Body of pancreas (tissue), 4 donors: ENCODE measurements at regions not wholly inside any gene's neighbourhood (a gene's known extent, or its start where the extent isn't known, plus 50 kb on each side); places are given as distances from the start of the nearest gene placed in this dataset.

ENCODE experiments used
- ATAC-seq: fragments of 150-250 bp; one replicate; pipeline ENCODE4 v1.9.1; 2016
- DNase-seq, 4 donors: peaks; one replicate each; pipeline ENCODE4 v3.0.0-alpha.2; 2019
- H3K27ac ChIP-seq, 4 donors: fragments of 200-600 bp; sonication (generic); 1 replicate in 3 of 4; 2 replicates in 1 of 4; pipeline versions ENCODE4 v1.5.1 to v1.6.1; 2016 to 2019; ENCODE audit warnings: mild to moderate bottlenecking in 1 of 4, mixed read lengths in 1 of 4, moderate library complexity in 1 of 4
- H3K27me3 ChIP-seq, 2 donors: fragments of 200-600 bp; sonication (generic); one replicate each; pipeline ENCODE4 v1.6.0; 2016; ENCODE audit warnings: mild to moderate bottlenecking in 1 of 2
- H3K36me3 ChIP-seq, 2 donors: fragments of 200-600 bp; sonication (generic); replicated peaks in 1 of 2; 2 replicates each; pipeline ENCODE4 v1.5.1; 2016; ENCODE audit warnings: low read depth in 2 of 2; ENCODE audit not compliant: insufficient read depth in 1 of 2
- H3K4me1 ChIP-seq: fragments of 200-600 bp; sonication (generic); one replicate; pipeline ENCODE4 v1.6.0; 2016
- H3K4me3 ChIP-seq, 2 donors: fragments of 200-600 bp; sonication (generic); 1 replicate in 1 of 2; 2 replicates in 1 of 2; pipeline ENCODE4 v1.5.1; 2016 to 2019
- H3K9me3 ChIP-seq, 3 donors: fragments of 200-600 bp; sonication (generic); 1 replicate in 2 of 3; 2 replicates in 1 of 3; pipeline ENCODE4 v1.5.1; 2016
- CTCF ChIP-seq, 7 experiments: fragments of 450-650 bp in 4 of 7; fragments of 200-600 bp in 3 of 7; sonication (generic) in 3 of 7; IDR thresholded peaks; one replicate each; pipeline ENCODE4 v1.5.1; 2016 to 2019; ENCODE audit warnings: antibody characterized with exemption in 7 of 7
- POLR2A ChIP-seq, 3 donors: fragments of 450-650 bp; IDR thresholded peaks; one replicate each; pipeline ENCODE4 v1.6.1; 2016; ENCODE audit warnings: antibody characterized with exemption in 3 of 3, mild to moderate bottlenecking in 2 of 3
- WGBS, 2 donors: methylation state at CpG; one replicate each; pipeline ENCODE4 v1.1.5; 2017; 5-methylcytosine and 5-hydroxymethylcytosine counted together
- intact Hi-C: fragments of 100-400 bp; cut with DNase I; formaldehyde crosslinking; loops from one replicate; pipeline ENCODE4 v1.15.1; 2023

DNA sequence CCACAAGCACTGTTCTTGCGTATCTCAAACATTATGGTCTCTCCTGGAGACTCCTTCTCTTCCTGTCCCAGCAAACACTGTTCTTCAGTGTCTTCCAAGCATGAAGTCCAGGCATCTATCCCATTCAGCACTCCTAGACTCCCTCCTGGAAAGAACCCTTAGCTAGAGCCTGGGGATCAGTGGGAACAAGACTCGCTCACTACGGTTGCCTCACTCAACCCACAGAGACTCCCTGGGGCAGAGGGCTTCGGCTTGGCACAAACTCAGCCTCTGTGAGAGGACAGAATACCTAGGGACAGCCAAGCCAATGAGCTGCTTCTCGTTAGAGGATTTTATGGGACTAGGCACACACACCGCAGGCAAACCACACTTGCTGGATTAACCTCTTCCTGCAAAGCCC is 86.5 kb upstream of the IPO9 start:
- no peak for DNase-seq
- H3K9me3 ChIP-seq, result no peaks in the 10 kb centered on the region
- no peaks in the 10 kb centered on the region for H3K27me3 ChIP-seq
- WGBS, 2 donors, result 74 to 79% methylated on average over 6 of the region's 6 CpGs
- H3K4me1 ChIP-seq, result peaks cover 26% of the 10 kb centered on the region
- no peak for TF ChIP-seq CTCF (IDR thresholded peaks at IDR 0.05)
- TF ChIP-seq POLR2A (IDR thresholded peaks at IDR 0.05), result no peak
- ATAC-seq, result no peak
- no peak overlapping the region for H3K27ac ChIP-seq
- intact Hi-C loops, result no loop called here
- H3K4me3 ChIP-seq, result no peak overlapping the region
- H3K36me3 ChIP-seq, result no peaks in the 10 kb centered on the region

- intact Hi-C loops, result no loop called here
- no peak overlapping the region for H3K27ac ChIP-seq
These were observed 85.8 kb upstream of the IPO9 start for GRCh38 chr1:201742955-201743805.

GRCh38 chr1:201745023-201745422 is 83.9 kb upstream of the IPO9 start:
- Histone ChIP-seq H3K9me3 (no peaks in the 10 kb centered on the region), H3K4me1 (peaks cover 13% of the 10 kb centered on the region), H3K36me3 (no peaks in the 10 kb centered on the region), H3K27ac (no peak overlapping the region), H3K27me3 (no peaks in the 10 kb centered on the region), H3K4me3 (no peak overlapping the region)
- DNase-seq, result no peak
- no peak for ATAC-seq
- TF ChIP-seq CTCF (IDR thresholded peaks at IDR 0.05), result no peak
- TF ChIP-seq POLR2A (IDR thresholded peaks at IDR 0.05), result no peak
- intact Hi-C loops, result no loop called here
- WGBS, 2 donors, result 40 to 51% methylated on average over 3 of the region's 3 CpGs

More at GRCh38 chr1:201742955-201743805, 85.8 kb upstream of the IPO9 start:
- H3K27me3 ChIP-seq, result no peaks in the 10 kb centered on the region
- DNase-seq (no peak), ATAC-seq (no peak)
- no peaks in the 10 kb centered on the region for H3K36me3 ChIP-seq
- no peak overlapping the region for H3K4me3 ChIP-seq
- WGBS, 2 donors, result 85 to 86% methylated on average over 5 of the region's 5 CpGs
- peaks cover 26% of the 10 kb centered on the region for H3K4me1 ChIP-seq
- no peak for TF ChIP-seq CTCF (IDR thresholded peaks at IDR 0.05)
- no peak for TF ChIP-seq POLR2A (IDR thresholded peaks at IDR 0.05)
- no peaks in the 10 kb centered on the region for H3K9me3 ChIP-seq

- DNase-seq, result no peak
- no peak for TF ChIP-seq CTCF (IDR thresholded peaks at IDR 0.05)
- no peak for TF ChIP-seq POLR2A (IDR thresholded peaks at IDR 0.05)
- Histone ChIP-seq H3K4me1 (peaks cover 1% of the 10 kb centered on the region), H3K36me3 (no peaks in the 10 kb centered on the region), H3K9me3 (no peaks in the 10 kb centered on the region), H3K4me3 (no peak overlapping the region), H3K27me3 (no peaks in the 10 kb centered on the region), H3K27ac (no peak overlapping the region)
- intact Hi-C loops, result no loop called here
- no peak for ATAC-seq
These were observed 82.8 kb upstream of the IPO9 start for GRCh38 chr1:201746156-201746555.

GRCh38 chr1:201747261-201747660 is 81.7 kb upstream of the IPO9 start:
- Histone ChIP-seq H3K4me1 (no peaks in the 10 kb centered on the region), H3K4me3 (no peak overlapping the region), H3K36me3 (no peaks in the 10 kb centered on the region), H3K27me3 (no peaks in the 10 kb centered on the region), H3K9me3 (no peaks in the 10 kb centered on the region), H3K27ac (no peak overlapping the region)
- intact Hi-C loops, result no loop called here
- 74 to 82% methylated on average over 5 of the region's 5 CpGs for WGBS, 2 donors
- ATAC-seq (no peak), DNase-seq (no peak)
- no peak for TF ChIP-seq POLR2A (IDR thresholded peaks at IDR 0.05)
- TF ChIP-seq CTCF (IDR thresholded peaks at IDR 0.05), result no peak
